Activated CD4-positive, alpha-beta T cell treated with anti-CD3 and anti-CD28 coated beads for 36 hours (primary cell): ENCODE measurements at regions not wholly inside any gene's neighbourhood (a gene's known extent, or its start where the extent isn't known, plus 50 kb on each side); places are given as distances from the start of the nearest gene placed in this dataset.

Experiments
- ATAC-seq: fragments of 200-7000 bp; cut with Tn5 transposase; one replicate; pipeline ENCODE4 v1.10.0; 2021; ENCODE audit warnings: mild to moderate bottlenecking, moderate library complexity
- CTCF ChIA-PET: fragments of 350-600 bp; sonication (Branson Sonifier 250); formaldehyde crosslinking; loops from one replicate; lab custom pipeline; 2021; ENCODE audit warnings: antibody characterized with exemption; lab: Charles Lee
- POLR2A ChIA-PET: fragments of 350-600 bp; sonication (Branson Sonifier 250); formaldehyde crosslinking; loops from one replicate; lab custom pipeline; 2021; ENCODE audit warnings: antibody characterized with exemption, inconsistent platforms; lab: Charles Lee
- DNase-seq: peaks from one replicate; pipeline ENCODE4 v3.0.0-alpha.2; 2020
- H3K27ac Mint-ChIP-seq: one replicate; pipeline ENCODE4 v1.8.0; 2021; ENCODE audit warnings: mixed read lengths
- H3K27me3 Mint-ChIP-seq: one replicate; pipeline ENCODE4 v1.8.0; 2021; ENCODE audit warnings: mixed read lengths
- H3K36me3 Mint-ChIP-seq: one replicate; pipeline ENCODE4 v1.8.0; 2021; ENCODE audit warnings: low read depth, mixed read lengths
- H3K4me1 Mint-ChIP-seq: one replicate; pipeline ENCODE4 v1.8.0; 2021; ENCODE audit warnings: mixed read lengths
- H3K4me3 Mint-ChIP-seq: one replicate; pipeline ENCODE4 v1.8.0; 2021; ENCODE audit warnings: mild to moderate bottlenecking, moderate library complexity, mixed read lengths
- H3K9me3 Mint-ChIP-seq: one replicate; pipeline ENCODE4 v1.8.0; 2021; ENCODE audit warnings: low read depth, mixed read lengths
- intact Hi-C, 2 experiments: fragments of 100-400 bp; cut with DNase I in 1 of 2; cut with micrococcal nuclease in 1 of 2; formaldehyde crosslinking; loops; one replicate each; pipeline versions ENCODE4 v1.14.2 to v1.15.1; 2022 to 2024; cut with DNase I, micrococcal nuclease

DNA sequence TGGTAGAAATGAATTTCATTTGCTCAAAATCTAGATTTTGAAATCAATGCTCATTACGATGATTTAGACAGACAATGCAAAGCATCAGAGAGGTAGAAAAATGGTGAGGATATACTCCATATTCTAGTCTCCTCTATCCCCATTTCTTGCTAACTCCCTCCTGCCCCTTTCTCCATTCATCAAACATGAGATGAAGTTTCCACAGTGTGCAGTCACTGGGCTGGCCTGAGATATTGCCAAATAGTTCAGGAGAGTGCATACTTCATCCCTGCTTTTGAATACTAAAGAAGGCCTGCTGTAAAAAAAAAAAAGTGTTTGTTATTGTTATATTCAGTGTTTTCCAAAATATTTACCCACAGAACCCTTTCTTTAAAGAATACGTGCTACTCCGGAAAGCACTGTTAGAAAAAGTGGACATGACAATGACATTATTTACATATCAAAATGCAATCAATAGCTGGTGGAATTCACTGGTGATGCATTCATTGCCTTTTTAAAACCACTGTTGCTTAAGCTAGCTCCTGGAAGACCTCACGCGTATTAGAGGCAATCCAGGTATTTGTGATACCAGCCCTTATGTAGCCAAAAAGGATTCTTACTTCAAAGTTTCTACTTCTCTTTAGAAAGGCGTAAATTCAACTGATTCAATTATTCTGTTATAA, 247.6 kb upstream of the SOX2 start:
- H3K27me3 Mint-ChIP-seq: no peaks in the 10 kb centered on the region
- H3K4me1 Mint-ChIP-seq: no peaks in the 10 kb centered on the region
- no peaks in the 10 kb centered on the region for H3K36me3 Mint-ChIP-seq
- ChIA-PET CTCF (no interaction called here), POLR2A (no interaction called here)
- no peak overlapping the region for H3K4me3 Mint-ChIP-seq
- DNase-seq (no peak), ATAC-seq (no peak)
- H3K27ac Mint-ChIP-seq: no peak overlapping the region
- intact Hi-C loops: no loop called here
- H3K9me3 Mint-ChIP-seq: peaks cover 17% of the 10 kb centered on the region

DNA sequence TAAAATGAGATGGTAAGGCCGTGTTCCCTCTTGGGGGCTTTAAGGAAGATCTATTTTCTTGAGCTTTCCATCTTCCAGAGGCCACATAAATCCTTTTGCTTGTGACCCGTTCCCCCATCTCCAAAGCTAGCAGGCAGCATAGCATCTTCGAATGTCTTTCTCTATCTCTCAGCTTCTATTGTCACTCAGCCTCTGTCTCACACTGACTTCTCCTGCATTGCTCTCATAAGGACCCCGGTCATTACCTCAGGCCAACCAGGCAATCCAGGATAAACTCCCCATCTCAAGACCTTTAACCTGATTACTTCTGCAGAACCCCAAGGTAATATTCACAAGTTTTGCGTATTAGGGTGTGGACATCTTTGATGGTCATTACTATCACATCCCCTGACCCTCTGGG, 250.3 kb upstream of the SOX2 start:
- ATAC-seq: no peak
- no peaks in the 10 kb centered on the region for H3K4me1 Mint-ChIP-seq
- no peaks in the 10 kb centered on the region for H3K27me3 Mint-ChIP-seq
- CTCF ChIA-PET: no interaction called here
- no peak overlapping the region for H3K27ac Mint-ChIP-seq
- no peak overlapping the region for H3K4me3 Mint-ChIP-seq
- intact Hi-C loops: no loop called here
- POLR2A ChIA-PET: no interaction called here
- H3K36me3 Mint-ChIP-seq: no peaks in the 10 kb centered on the region
- DNase-seq: no peak
- peaks cover 12% of the 10 kb centered on the region for H3K9me3 Mint-ChIP-seq

DNA sequence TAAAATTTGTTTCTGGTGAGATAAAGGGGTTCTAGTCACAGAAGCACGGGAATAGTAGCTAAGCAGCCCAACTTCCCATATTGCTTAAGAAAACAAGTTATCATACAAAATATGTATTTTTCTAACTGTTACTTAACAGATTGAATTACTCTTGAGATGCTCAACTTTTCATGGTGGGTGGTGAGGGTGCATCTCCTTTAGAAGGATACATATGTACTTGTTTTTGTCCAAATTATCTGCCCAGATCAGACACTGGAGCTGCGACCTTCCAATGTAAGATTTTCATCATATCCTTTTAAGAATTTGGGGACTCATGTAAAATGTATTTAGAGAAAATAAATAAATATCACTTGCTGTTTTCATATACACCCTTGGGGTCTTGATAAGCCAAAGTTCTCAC, 252.2 kb upstream of the SOX2 start:
- ChIA-PET CTCF (no interaction called here), POLR2A (no interaction called here)
- Mint-ChIP-seq H3K9me3 (peaks cover 13% of the 10 kb centered on the region), H3K36me3 (no peaks in the 10 kb centered on the region), H3K4me3 (no peak overlapping the region), H3K27me3 (no peaks in the 10 kb centered on the region), H3K4me1 (no peaks in the 10 kb centered on the region), H3K27ac (no peak overlapping the region)
- ATAC-seq (no peak), DNase-seq (no peak)
- intact Hi-C loops: no loop called here

DNA sequence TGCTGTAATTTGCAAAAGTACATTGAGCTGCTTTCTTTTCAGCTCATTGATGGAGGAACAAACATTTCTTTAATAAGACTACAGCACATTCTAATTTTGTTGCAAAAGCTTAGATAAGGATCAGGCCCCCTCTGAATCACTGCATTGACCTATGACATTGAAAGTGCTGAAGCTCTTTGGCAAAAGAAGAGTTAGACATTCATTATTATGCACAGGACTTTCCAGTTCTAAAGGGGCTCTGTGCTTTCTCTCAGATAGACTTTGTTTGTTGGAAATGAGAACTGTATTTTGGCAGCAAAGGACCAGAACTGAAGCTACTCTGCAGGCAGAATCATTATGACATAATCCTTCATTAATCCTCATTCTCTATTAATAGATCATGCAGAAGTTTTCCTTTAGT, 252.9 kb upstream of the SOX2 start:
- DNase-seq (no peak), ATAC-seq (no peak)
- no peaks in the 10 kb centered on the region for H3K27me3 Mint-ChIP-seq
- intact Hi-C loops: no loop called here
- H3K4me1 Mint-ChIP-seq: no peaks in the 10 kb centered on the region
- no peak overlapping the region for H3K27ac Mint-ChIP-seq
- ChIA-PET CTCF (no interaction called here), POLR2A (no interaction called here)
- peaks cover 14% of the 10 kb centered on the region for H3K9me3 Mint-ChIP-seq
- H3K4me3 Mint-ChIP-seq: no peak overlapping the region
- no peaks in the 10 kb centered on the region for H3K36me3 Mint-ChIP-seq

DNA sequence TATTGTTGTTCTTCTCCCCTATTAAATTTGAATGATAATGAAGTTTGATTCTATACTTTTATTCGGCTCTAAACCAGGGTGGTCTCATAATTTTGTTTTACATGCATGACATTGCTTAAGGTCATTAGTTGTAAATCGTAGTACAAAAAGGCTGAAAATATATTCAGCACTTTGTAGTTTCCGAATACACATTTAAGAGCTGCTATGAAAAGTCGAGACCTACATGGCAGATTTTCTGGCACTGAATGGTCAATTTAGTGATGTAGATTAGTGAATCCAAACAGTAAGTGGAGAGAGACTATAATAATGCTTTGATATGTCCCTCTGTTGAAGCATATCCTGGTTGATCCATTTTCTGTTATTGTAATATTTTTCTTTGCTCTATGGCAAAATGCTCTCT, 254.0 kb upstream of the SOX2 start:
- no peaks in the 10 kb centered on the region for H3K4me1 Mint-ChIP-seq
- ATAC-seq: no peak
- H3K9me3 Mint-ChIP-seq: peaks cover 18% of the 10 kb centered on the region
- POLR2A ChIA-PET: no interaction called here
- H3K4me3 Mint-ChIP-seq: no peak overlapping the region
- no peak overlapping the region for H3K27ac Mint-ChIP-seq
- intact Hi-C loops: no loop called here
- H3K36me3 Mint-ChIP-seq: no peaks in the 10 kb centered on the region
- CTCF ChIA-PET: no interaction called here
- DNase-seq: no peak
- no peaks in the 10 kb centered on the region for H3K27me3 Mint-ChIP-seq

DNA sequence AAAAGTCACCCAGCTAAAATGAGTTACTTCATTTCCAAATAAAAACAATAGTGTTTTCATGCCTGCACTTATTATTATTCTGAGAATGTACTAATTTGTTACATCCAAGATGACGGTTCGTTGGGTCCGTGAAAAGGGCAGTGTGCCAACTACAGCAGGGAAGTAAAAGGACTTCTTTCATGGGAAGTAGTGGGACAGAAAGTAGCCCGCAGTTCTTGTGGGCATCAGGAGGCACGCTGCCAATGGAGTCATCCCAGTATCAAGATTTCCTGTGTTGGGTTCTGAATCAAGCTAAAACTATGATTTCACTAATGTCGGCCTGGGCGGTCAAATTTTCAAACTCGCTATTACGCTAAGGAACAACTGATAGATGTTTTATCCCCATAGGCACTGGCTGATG, 254.5 kb upstream of the SOX2 start:
- Mint-ChIP-seq H3K4me3 (no peak overlapping the region), H3K36me3 (no peaks in the 10 kb centered on the region), H3K9me3 (peaks cover 18% of the 10 kb centered on the region), H3K27me3 (no peaks in the 10 kb centered on the region), H3K4me1 (no peaks in the 10 kb centered on the region), H3K27ac (no peak overlapping the region)
- CTCF ChIA-PET: no interaction called here
- intact Hi-C loops: no loop called here
- ATAC-seq: no peak
- POLR2A ChIA-PET: no interaction called here
- no peak for DNase-seq

DNA sequence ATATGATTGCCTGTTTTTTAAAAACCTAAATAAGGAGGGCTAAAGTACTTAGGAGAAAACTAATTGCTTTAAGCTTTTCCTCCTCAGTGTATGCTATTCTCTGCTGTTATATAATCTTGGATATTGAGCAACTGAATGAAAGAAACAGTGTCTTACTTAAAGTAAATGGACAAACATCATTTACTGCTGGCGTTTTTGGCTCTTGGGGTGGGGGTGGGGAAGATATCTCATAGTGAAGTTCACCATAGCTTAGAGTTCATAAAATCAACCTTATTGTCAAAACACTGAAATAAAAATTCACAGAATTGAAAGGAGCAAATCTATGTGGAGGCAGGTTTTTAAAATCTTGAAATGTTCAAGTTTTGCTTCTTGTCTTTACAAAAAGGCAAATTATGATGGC, 256.4 kb upstream of the SOX2 start:
- ATAC-seq: no peak

DNA sequence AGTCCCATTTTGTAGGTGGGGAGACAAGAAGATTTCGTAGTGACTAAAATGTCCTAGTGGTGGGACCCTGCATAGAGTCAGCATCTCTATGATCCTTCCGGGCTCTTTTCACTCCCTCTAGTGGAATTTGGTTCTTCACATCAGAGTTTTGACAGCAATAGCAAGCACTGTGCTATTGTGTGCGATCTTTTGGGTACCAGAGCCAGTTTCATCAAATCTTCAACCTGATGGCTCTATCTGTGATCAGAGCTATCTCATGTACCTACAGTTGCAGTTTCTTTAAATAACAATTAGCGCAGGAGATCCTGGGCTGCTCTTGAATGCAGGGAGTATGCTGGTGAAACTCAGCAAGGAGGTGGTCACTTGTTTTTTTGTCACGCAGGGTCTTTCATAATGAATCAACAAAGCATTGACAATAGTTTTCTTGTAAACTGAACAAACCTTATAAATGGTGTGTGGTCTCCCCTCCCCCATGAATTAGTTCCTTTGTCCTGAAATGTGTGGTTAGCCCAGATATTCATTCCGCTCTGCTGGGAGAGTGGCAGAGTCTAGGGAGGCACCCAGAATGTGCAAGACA, 257.2 kb upstream of the SOX2 start:
- no peak for DNase-seq
- H3K9me3 Mint-ChIP-seq: peaks cover 18% of the 10 kb centered on the region
- no peaks in the 10 kb centered on the region for H3K27me3 Mint-ChIP-seq
- intact Hi-C loops: no loop called here
- no peaks in the 10 kb centered on the region for H3K36me3 Mint-ChIP-seq
- POLR2A ChIA-PET: no interaction called here
- CTCF ChIA-PET: no interaction called here
- no peak for ATAC-seq
- no peak overlapping the region for H3K27ac Mint-ChIP-seq
- no peaks in the 10 kb centered on the region for H3K4me1 Mint-ChIP-seq
- H3K4me3 Mint-ChIP-seq: no peak overlapping the region

More for the DNA sequence above, 256.4 kb upstream of the SOX2 start:
- no peaks in the 10 kb centered on the region for H3K36me3 Mint-ChIP-seq
- H3K4me1 Mint-ChIP-seq: no peaks in the 10 kb centered on the region
- no peaks in the 10 kb centered on the region for H3K27me3 Mint-ChIP-seq
- peaks cover 19% of the 10 kb centered on the region for H3K9me3 Mint-ChIP-seq
- H3K27ac Mint-ChIP-seq: no peak overlapping the region
- H3K4me3 Mint-ChIP-seq: no peak overlapping the region
- no peak for DNase-seq
- ChIA-PET POLR2A (no interaction called here), CTCF (interaction anchor here (0.6 kb wide), 1 partner anchor 9 kb away, joined by 3 read pairs; no protein-coding TSS in a partner anchor)
- intact Hi-C loops: no loop called here

DNA sequence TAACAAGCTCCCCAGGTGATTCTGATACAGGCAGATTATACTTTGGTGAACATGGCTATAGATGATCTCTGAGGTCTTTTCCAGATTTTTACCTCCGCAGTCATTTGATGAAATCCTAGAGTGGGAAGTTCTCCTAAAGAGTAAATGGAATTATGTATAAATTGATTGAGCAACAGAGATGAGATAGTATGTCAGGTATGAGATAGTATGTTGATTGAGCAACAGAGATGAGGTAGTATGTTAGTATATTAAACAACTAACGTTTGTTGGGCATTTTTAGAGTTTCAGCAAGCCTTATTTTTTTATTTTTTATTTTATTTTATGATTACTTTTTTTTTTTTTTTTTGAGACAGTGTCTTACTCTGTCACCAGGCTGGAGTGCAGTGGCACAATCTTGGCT, 265.0 kb upstream of the SOX2 start:
- intact Hi-C loops: no loop called here

DNA sequence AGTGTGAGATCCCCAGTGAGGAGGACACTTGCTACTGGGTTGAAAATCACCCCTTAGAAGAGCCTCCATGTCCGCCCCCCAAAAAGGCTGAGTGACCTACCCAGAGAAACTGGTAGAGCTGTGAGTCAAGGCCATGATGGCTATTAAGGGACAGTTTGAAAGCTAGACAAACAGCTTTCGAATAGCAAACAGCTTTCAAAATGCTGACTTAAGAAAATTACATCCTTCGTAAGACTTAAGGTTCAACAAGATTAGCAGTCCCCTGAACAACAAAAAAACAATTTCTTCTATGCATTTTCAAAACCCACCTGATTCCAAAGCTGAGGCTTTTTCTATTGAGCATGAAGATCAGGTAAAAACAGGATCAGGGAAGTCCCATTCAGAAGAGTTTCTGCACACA, 269.7 kb upstream of the SOX2 start:
- H3K4me1 Mint-ChIP-seq: no peaks in the 10 kb centered on the region
- no peak overlapping the region for H3K27ac Mint-ChIP-seq
- H3K9me3 Mint-ChIP-seq: peaks cover 7% of the 10 kb centered on the region
- CTCF ChIA-PET: no interaction called here
- no peak for DNase-seq
- ATAC-seq: no peak
- POLR2A ChIA-PET: no interaction called here
- intact Hi-C loops: no loop called here
- H3K27me3 Mint-ChIP-seq: no peaks in the 10 kb centered on the region
- H3K4me3 Mint-ChIP-seq: no peak overlapping the region
- H3K36me3 Mint-ChIP-seq: no peaks in the 10 kb centered on the region

More for the DNA sequence above, 265.0 kb upstream of the SOX2 start:
- Mint-ChIP-seq H3K36me3 (no peaks in the 10 kb centered on the region), H3K27ac (no peak overlapping the region), H3K4me3 (no peak overlapping the region), H3K4me1 (no peaks in the 10 kb centered on the region), H3K27me3 (no peaks in the 10 kb centered on the region), H3K9me3 (peaks cover 12% of the 10 kb centered on the region)
- CTCF ChIA-PET: interaction anchor here (0.7 kb wide), 1 partner anchor 124 kb away, joined by 3 read pairs; no protein-coding TSS in a partner anchor
- no peak for ATAC-seq
- POLR2A ChIA-PET: no interaction called here
- DNase-seq: no peak

DNA sequence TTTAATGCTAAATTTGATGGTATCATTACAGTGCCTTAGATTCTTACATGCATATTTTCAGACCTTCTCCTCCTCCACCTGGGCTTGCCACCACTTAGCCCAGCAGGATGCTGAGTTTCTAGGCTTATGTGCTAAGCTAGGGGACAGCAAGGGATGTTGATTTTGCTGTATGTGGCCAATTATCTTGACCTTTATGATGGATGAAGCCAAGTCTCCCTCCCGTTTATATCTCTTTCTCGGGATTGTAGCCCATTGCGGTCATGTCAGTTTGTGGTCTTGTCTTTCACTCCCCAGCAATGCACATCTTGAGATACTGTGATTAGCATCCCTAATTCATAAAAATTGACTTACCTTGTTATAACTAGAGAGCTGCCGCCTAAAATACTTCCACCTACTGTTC, 278.7 kb upstream of the SOX2 start:
- ChIA-PET CTCF (no interaction called here), POLR2A (no interaction called here)
- no peaks in the 10 kb centered on the region for H3K27me3 Mint-ChIP-seq
- no peaks in the 10 kb centered on the region for H3K36me3 Mint-ChIP-seq
- H3K4me1 Mint-ChIP-seq: no peaks in the 10 kb centered on the region
- no peak overlapping the region for H3K4me3 Mint-ChIP-seq
- H3K9me3 Mint-ChIP-seq: peaks cover 17% of the 10 kb centered on the region
- intact Hi-C loops: no loop called here
- ATAC-seq (no peak), DNase-seq (no peak)
- H3K27ac Mint-ChIP-seq: no peak overlapping the region

DNA sequence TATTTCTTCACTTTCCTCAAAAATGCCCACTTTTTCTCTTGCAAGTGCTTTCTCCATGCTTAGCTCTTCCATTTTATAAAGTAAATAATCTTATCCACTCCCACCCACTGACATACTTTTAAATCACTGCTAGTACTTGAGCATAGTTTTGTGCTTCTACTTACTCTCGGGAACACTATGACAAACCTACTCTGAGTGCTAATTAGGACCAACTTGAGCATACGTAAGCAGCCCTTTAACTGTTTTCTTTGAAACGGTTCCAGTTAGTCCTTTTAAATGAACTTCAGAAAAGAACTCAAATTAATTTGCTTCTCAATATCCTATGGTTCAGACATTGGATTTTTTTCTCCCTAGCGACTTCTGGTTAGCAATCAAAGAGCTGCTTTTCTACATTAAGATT, 280.0 kb upstream of the SOX2 start:
- Mint-ChIP-seq H3K9me3 (peaks cover 20% of the 10 kb centered on the region), H3K27me3 (no peaks in the 10 kb centered on the region), H3K27ac (no peak overlapping the region), H3K4me1 (no peaks in the 10 kb centered on the region), H3K4me3 (no peak overlapping the region), H3K36me3 (no peaks in the 10 kb centered on the region)
- CTCF ChIA-PET: no interaction called here
- no peak for DNase-seq
- intact Hi-C loops: no loop called here
- POLR2A ChIA-PET: no interaction called here
- no peak for ATAC-seq
